HuH-7.5 (cell line): ENCODE measurements at regions not wholly inside any gene's neighbourhood (a gene's known extent, or its start where the extent isn't known, plus 50 kb on each side); places are given as distances from the start of the nearest gene placed in this dataset.
"Not testable (repeated sequence)": the region's sequence is repeated elsewhere in the genome, so short reads cannot be mapped to it uniquely, and the experiment has no call there.

Experiments
- DNase-seq: peaks from one replicate; pipeline ENCODE4 v3.0.0; 2011; ENCODE audit warnings: low spot score

- no peak for DNase-seq
Measured at GRCh38 chr13:76289558-76289957, 596.6 kb downstream of the KCTD12 start.

GRCh38 chr13:76286178-76286577 lies 600.0 kb downstream of the KCTD12 start:
- DNase-seq, result no peak

- DNase-seq, result no peak
Measured at GRCh38 chr13:76285463-76285862, 600.7 kb downstream of the KCTD12 start.

- not testable (repeated sequence) for DNase-seq
Measured at GRCh38 chr13:76279766-76280165, 606.4 kb downstream of the KCTD12 start.

- no peak for DNase-seq
Measured at GRCh38 chr13:76271728-76272232, 614.4 kb downstream of the KCTD12 start.

GRCh38 chr13:76268307-76268706 lies 617.9 kb downstream of the KCTD12 start:
- not testable (repeated sequence) for DNase-seq

GRCh38 chr13:76267216-76267615 lies 619.0 kb downstream of the KCTD12 start:
- no peak for DNase-seq

GRCh38 chr13:76266561-76266960 lies 619.6 kb downstream of the KCTD12 start:
- DNase-seq, result no peak

- no peak for DNase-seq
Measured at GRCh38 chr13:76250211-76250610, 614.1 kb downstream of the LMO7 start.

- DNase-seq, result no peak
Measured at GRCh38 chr13:76245920-76246319, 609.8 kb downstream of the LMO7 start.

- no peak for DNase-seq
Measured at GRCh38 chr13:76245211-76245610, 609.1 kb downstream of the LMO7 start.

- not testable (repeated sequence) for DNase-seq
Measured at GRCh38 chr13:76243120-76243519, 607.0 kb downstream of the LMO7 start.

GRCh38 chr13:76239031-76239680 lies 603.0 kb downstream of the LMO7 start:
- no peak for DNase-seq

GRCh38 chr13:76231522-76232167 lies 595.5 kb downstream of the LMO7 start:
- DNase-seq, result no peak

- no peak for DNase-seq
Measured at GRCh38 chr13:76229281-76229680, 593.2 kb downstream of the LMO7 start.

- no peak for DNase-seq
Measured at GRCh38 chr13:76226941-76227340, 590.8 kb downstream of the LMO7 start.

GRCh38 chr13:76225815-76226489 lies 589.8 kb downstream of the LMO7 start:
- no peak for DNase-seq

GRCh38 chr13:76223999-76224398 lies 587.9 kb downstream of the LMO7 start:
- DNase-seq, result no peak

- DNase-seq, result no peak
Measured at GRCh38 chr13:76223565-76223964, 587.4 kb downstream of the LMO7 start.

GRCh38 chr13:76222511-76222910 lies 586.4 kb downstream of the LMO7 start:
- no peak for DNase-seq

GRCh38 chr13:76216729-76217128 lies 580.6 kb downstream of the LMO7 start:
- DNase-seq, result no peak

- no peak for DNase-seq
Measured at GRCh38 chr13:76214001-76214400, 577.9 kb downstream of the LMO7 start.

- no peak for DNase-seq
Measured at GRCh38 chr13:76213423-76213904, 577.3 kb downstream of the LMO7 start.
